ENCODE measurements at regions not wholly inside any gene's neighbourhood (a gene's known extent, or its start where the extent isn't known, plus 50 kb on each side); places are given as distances from the start of the nearest gene placed in this dataset.

DNA sequence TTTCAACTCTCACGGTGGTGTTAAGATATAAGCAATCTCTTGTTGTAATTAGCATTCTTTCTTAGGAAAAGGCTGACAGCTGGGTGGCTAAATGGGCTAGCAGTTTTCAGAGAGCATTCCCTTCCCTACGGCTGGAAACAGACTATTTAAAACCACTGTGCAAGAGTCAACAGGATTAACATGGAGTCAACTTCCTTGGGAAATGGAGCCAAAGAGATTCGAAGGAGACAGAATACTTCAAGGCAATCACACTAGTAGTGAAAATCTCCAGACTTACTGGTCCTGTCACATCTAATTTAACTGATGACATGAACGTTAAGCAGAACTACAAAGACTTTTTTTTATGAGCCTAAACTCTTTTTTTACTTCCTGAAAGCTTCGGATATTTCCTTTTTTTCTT is 453.3 kb upstream of the ITGA1 start:
- intact Hi-C loops (cut with DNase I; ENCODE audit: low total_unique reads) = no loop called here
- Histone ChIP-seq H3K4me1 (no peaks in the 10 kb centered on the region), H3K27me3 (no peaks in the 10 kb centered on the region), H3K36me3 (no peaks in the 10 kb centered on the region), H3K9me3 (peaks cover 0 to 6% (median 0%) of the 10 kb centered on the region in 3 donors), H3K4me3 (no peak overlapping the region), H3K27ac (no peak overlapping the region)
- TF ChIP-seq, protein P1, sequence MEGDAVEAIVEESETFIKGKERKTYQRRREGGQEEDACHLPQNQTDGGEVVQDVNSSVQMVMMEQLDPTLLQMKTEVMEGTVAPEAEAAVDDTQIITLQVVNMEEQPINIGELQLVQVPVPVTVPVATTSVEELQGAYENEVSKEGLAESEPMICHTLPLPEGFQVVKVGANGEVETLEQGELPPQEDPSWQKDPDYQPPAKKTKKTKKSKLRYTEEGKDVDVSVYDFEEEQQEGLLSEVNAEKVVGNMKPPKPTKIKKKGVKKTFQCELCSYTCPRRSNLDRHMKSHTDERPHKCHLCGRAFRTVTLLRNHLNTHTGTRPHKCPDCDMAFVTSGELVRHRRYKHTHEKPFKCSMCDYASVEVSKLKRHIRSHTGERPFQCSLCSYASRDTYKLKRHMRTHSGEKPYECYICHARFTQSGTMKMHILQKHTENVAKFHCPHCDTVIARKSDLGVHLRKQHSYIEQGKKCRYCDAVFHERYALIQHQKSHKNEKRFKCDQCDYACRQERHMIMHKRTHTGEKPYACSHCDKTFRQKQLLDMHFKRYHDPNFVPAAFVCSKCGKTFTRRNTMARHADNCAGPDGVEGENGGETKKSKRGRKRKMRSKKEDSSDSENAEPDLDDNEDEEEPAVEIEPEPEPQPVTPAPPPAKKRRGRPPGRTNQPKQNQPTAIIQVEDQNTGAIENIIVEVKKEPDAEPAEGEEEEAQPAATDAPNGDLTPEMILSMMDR (IDR thresholded peaks at IDR 0.05) = no peak
- DNase-seq = no peak

DNA sequence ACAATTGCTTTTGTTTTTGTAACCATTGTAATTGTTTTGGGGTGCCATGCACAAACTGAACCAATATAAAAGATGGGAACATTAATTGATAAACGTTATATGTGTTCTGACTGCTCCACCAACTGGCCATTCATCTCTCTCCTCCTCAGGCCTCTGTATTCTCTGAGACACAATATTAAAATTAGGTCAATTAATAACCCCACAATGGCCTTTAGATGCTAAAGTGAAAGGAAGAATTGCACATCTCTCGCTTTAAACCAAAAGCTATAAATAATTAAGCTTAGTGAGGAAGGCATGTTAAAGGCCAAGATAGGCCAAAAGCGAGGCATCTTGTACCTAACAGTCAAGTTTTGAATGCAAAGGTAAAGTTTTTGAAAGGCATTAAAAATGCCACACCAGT is 448.4 kb upstream of the ITGA1 start:
- intact Hi-C loops (cut with DNase I; ENCODE audit: low total_unique reads) = no loop called here
- TF ChIP-seq, protein P1 (IDR thresholded peaks at IDR 0.05) = no peak

DNA sequence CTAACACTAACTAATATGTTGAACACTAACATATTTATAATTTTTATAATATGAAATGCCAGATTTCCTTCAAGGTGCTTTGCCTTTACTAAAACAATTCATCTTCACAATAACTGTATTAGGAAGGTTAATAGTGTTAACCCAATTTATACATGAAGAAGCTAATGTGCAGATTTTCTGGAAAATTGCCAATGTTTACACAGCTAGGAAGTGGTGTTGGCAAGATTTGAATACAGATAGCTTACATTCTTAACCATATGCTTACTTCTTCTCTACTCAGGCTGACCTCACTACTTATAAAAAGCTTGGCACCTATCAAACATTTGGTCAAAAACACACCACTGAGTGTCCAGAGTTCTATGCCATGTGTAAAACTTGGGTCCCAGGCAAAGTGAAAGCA is 445.4 kb upstream of the ITGA1 start:
- Histone ChIP-seq H3K4me3 (no peak overlapping the region), H3K9me3 (peaks cover 0 to under 1% (median 0%) of the 10 kb centered on the region in 3 donors), H3K36me3 (no peaks in the 10 kb centered on the region), H3K27ac (no peak overlapping the region), H3K27me3 (no peaks in the 10 kb centered on the region), H3K4me1 (no peaks in the 10 kb centered on the region)
- no peak for DNase-seq
- TF ChIP-seq, protein P1 (IDR thresholded peaks at IDR 0.05) = no peak
- intact Hi-C loops (cut with DNase I; ENCODE audit: low total_unique reads) = no loop called here

More for the DNA sequence above, 448.4 kb upstream of the ITGA1 start:
- Histone ChIP-seq H3K4me1 (no peaks in the 10 kb centered on the region), H3K27me3 (no peaks in the 10 kb centered on the region), H3K9me3 (peaks cover 0 to 6% (median 0%) of the 10 kb centered on the region in 3 donors), H3K4me3 (no peak overlapping the region), H3K27ac (no peak overlapping the region), H3K36me3 (no peaks in the 10 kb centered on the region)
- DNase-seq = no peak

DNA sequence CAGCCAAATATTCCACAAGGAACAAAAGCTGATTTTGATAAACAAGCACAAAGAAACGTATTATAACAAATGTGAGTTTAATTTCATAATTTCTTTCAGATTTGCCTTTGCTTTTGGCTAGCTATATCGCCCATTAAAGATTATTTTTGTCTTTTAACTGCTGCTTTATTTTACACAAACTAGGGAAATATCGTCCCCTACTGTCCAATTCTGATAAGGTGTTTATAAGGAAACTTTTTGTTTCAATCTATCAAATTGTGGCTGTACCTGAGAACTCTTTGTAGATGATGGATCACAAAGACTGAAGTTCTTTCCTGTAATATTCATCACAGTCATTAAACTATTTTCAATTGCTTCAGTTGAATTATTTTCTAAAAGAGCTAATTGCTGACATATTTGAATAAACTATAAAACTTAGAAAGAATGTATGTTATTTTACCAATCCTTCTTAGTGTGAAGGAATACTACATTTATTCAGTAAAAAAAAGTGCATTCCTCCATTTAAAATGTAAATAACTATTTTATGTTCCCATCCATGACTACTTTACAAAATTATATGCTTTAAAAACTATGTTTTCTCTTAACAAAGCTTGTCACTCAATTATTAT is 431.3 kb upstream of the ITGA1 start:
- no peak for DNase-seq
- H3K9me3 ChIP-seq = no peaks in the 10 kb centered on the region
- intact Hi-C loops (cut with DNase I; ENCODE audit: low total_unique reads) = no loop called here
- TF ChIP-seq, protein P1 (IDR thresholded peaks at IDR 0.05) = peak in 1 of 2 experiments; percentile 15
- H3K27me3 ChIP-seq = no peaks in the 10 kb centered on the region
- no peaks in the 10 kb centered on the region for H3K4me1 ChIP-seq
- no peak overlapping the region for H3K27ac ChIP-seq
- no peak overlapping the region for H3K4me3 ChIP-seq
- H3K36me3 ChIP-seq = no peaks in the 10 kb centered on the region

DNA sequence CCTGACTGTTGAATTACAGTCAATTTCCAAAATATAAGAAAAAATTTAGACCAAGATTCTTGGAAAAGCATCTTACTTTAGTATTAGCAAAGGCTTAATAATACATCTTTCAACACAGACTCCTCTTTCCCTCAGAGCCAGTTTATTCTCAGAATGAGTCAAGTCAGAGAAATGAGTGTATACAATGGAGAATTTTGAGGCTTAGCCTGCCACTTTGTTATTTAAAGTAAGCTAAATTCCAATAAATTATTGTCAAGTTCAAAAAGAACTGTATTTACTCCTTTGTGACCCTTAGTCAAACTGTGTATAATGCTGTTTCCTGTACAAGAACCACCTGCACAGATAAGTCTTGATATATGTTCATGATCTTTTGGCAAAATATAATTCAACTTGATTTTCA is 428.5 kb upstream of the ITGA1 start:
- Histone ChIP-seq H3K36me3 (no peaks in the 10 kb centered on the region), H3K4me3 (no peak overlapping the region), H3K27me3 (no peaks in the 10 kb centered on the region), H3K4me1 (no peaks in the 10 kb centered on the region), H3K9me3 (no peaks in the 10 kb centered on the region), H3K27ac (no peak overlapping the region)
- intact Hi-C loops (cut with DNase I; ENCODE audit: low total_unique reads) = no loop called here
- DNase-seq = no peak
- TF ChIP-seq, protein P1 (IDR thresholded peaks at IDR 0.05) = no peak

DNA sequence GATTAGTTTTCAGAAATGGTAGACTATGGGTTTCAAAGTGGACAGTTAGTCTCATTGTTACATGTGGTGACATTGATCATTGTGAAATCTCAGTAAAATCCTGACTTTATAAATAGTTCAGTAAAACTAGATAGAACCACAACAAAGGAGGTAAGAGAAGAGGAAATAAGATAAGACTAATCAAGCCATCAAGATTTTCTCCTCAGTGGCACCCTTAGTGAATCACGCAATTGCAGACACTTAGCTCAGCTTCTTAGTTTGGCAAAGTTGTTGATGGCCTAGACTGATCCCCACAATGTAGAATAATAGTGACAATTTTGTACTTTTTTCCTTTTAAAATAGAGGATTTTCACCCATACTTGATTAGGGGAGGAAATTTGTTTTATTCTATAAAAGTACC is 426.7 kb upstream of the ITGA1 start:
- Histone ChIP-seq H3K4me3 (no peak overlapping the region), H3K36me3 (no peaks in the 10 kb centered on the region), H3K9me3 (no peaks in the 10 kb centered on the region), H3K27me3 (no peaks in the 10 kb centered on the region), H3K4me1 (no peaks in the 10 kb centered on the region), H3K27ac (no peak overlapping the region)
- intact Hi-C loops (cut with DNase I; ENCODE audit: low total_unique reads) = no loop called here
- TF ChIP-seq, protein P1 (IDR thresholded peaks at IDR 0.05) = no peak
- no peak for DNase-seq

Measured in tibial artery (tissue), 4 donors.